Adipocyte (in vitro differentiated cells): ENCODE measurements at regions not wholly inside any gene's neighbourhood (a gene's known extent, or its start where the extent isn't known, plus 50 kb on each side); places are given as distances from the start of the nearest gene placed in this dataset.

ENCODE experiments used
- DNase-seq: peaks from one replicate; pipeline ENCODE4 v3.0.0-alpha.2; 2015; ENCODE audit warnings: low read depth
- H3K27me3 ChIP-seq: replicated peaks from 2 replicates; pipeline ENCODE4 v1.7.0; 2013; ENCODE audit warnings: mild to moderate bottlenecking, low read length, moderate library complexity; ENCODE audit not compliant: control insufficient read depth, insufficient read depth
- H3K36me3 ChIP-seq: 2 replicates; pipeline ENCODE4 v1.7.0; 2013; ENCODE audit warnings: low read length, mild to moderate bottlenecking, moderate library complexity; ENCODE audit not compliant: control insufficient read depth, insufficient read depth, severe bottlenecking
- H3K4me1 ChIP-seq: 2 replicates; pipeline ENCODE4 v1.7.0; 2013; ENCODE audit warnings: mild to moderate bottlenecking, low read length, moderate library complexity; ENCODE audit not compliant: control insufficient read depth, insufficient read depth
- H3K4me3 ChIP-seq: 2 replicates; pipeline ENCODE4 v1.7.0; 2013; ENCODE audit warnings: mild to moderate bottlenecking, low read length, moderate library complexity
- H3K9ac ChIP-seq: 2 replicates; pipeline ENCODE4 v1.7.0; 2013; ENCODE audit warnings: mild to moderate bottlenecking, low read length, moderate library complexity
- H3K9me3 ChIP-seq: 2 replicates; pipeline ENCODE4 v1.7.0; 2013; ENCODE audit warnings: mild to moderate bottlenecking, low read length, moderate library complexity; ENCODE audit not compliant: control insufficient read depth

DNA sequence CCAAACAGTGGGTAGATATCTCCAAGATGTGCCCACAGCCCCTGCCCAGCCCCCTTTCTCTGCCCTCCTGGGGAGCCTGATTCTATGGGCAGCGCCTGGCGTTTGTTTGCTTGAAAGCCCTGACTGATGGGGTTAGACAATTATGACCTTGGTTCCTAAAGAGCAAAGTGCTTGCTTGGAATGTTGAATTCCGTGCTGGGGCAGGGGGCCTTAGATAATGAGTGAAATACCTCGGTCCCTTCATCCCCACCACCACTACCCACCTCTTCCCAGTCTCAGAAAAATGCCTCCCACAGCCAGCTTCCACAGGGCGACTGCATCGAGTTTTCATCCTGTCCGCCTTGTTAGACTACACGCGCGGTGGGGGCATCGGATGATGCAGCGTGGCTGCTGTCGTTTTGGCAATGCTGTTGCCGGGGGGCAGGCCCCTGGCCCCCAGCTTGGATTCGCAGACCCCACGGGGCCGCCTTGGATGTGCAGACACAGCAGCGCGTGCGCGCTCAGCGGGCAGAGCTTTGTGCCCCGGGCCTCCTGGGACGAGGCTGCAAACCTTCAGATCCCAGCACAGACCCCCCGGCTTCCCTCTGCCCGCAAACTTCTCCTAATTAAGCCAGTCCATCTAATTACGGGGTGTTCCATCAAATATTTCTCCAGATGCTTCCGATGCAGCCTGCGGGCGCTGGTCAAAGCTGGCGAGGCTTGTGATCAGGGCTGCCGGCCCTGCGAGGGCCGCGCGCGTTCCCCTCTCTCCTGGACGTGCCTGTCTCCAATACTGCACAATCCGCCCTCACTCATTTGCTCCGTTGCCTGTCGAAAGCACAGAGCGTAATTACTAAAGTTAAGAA lies 86.1 kb downstream of the LINC00237 start:
- peak; percentile 0 for DNase-seq
- peaks cover 37% of the 10 kb centered on the region for H3K27me3 ChIP-seq
- H3K36me3 ChIP-seq = no peaks in the 10 kb centered on the region
- H3K4me3 ChIP-seq = peak overlapping the region; percentile 63
- H3K9me3 ChIP-seq = no peaks in the 10 kb centered on the region
- no peak overlapping the region for H3K9ac ChIP-seq
- peaks cover 14% of the 10 kb centered on the region for H3K4me1 ChIP-seq

DNA sequence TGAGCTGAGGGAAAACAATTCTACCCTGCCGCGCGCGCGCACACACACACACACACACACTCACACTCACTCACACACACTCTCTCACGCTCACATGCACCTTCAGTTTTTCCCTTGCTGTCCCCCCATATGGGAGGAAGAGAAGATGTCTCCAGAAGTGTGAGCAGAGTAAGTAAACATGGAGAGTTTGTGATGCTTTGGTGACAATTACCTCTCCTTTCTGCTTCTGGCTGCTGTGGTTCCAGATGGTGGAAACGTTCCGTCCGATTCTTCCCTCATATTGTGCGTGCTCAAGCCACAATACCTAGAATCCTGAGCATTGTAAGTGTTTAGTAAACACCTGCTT lies 86.7 kb downstream of the LINC00237 start:
- H3K9ac ChIP-seq = no peak overlapping the region
- no peak for DNase-seq
- no peaks in the 10 kb centered on the region for H3K9me3 ChIP-seq
- H3K4me1 ChIP-seq = peaks cover 14% of the 10 kb centered on the region
- H3K27me3 ChIP-seq = peaks cover 37% of the 10 kb centered on the region
- H3K4me3 ChIP-seq = no peak overlapping the region
- H3K36me3 ChIP-seq = no peaks in the 10 kb centered on the region

DNA sequence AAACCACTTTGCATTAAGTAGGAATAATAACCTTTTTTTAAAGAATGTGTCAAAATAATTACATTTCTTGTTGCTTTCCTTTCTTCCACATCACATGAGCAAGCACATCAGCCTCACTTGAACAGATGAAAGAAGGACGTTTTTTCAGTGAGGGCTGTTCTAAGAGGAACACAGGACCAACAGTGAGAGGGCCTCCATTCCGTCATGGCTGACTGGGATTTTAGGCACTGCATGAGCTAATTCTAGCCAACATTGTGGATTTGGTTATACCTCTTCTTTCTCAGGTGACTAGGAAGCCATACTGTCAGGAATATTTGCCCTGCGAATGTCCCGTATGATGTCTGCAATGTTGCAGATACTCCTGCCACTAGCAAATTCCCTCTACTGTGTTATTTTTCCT lies 87.6 kb downstream of the LINC00237 start:
- H3K36me3 ChIP-seq = no peaks in the 10 kb centered on the region
- H3K4me1 ChIP-seq = peaks cover 14% of the 10 kb centered on the region
- peaks cover 37% of the 10 kb centered on the region for H3K27me3 ChIP-seq
- no peak for DNase-seq
- H3K9me3 ChIP-seq = no peaks in the 10 kb centered on the region
- no peak overlapping the region for H3K9ac ChIP-seq
- H3K4me3 ChIP-seq = no peak overlapping the region

DNA sequence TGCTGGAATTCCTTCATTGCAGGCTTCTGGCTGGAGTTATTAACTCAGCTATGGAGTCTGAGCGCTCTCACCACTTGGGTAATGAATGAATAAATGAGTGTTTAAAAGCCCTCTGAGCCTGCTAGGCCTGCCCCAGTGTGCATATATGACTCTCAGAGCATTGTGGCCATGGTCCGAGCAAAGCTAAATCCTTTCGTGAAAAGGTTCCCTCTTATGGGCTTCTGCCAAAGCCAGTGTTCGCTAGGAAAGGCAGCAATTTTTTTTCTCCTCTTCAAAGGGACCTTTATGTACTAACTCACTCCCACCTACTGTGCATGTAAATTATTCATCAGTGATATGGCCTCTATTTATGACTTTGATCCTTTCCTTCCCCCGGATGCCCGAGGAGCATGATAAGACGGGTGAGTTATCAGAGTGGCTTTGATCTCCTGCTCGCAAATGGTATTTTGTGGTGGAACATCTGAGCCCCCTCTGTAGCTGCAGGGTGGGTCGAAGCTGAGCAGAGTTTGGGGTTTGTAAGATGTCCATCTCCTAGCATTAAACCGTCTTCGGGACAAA lies 88.6 kb downstream of the LINC00237 start:
- H3K4me3 ChIP-seq = no peak overlapping the region
- peaks cover 14% of the 10 kb centered on the region for H3K4me1 ChIP-seq
- H3K36me3 ChIP-seq = no peaks in the 10 kb centered on the region
- no peak overlapping the region for H3K9ac ChIP-seq
- peaks cover 41% of the 10 kb centered on the region for H3K27me3 ChIP-seq
- DNase-seq = no peak
- no peaks in the 10 kb centered on the region for H3K9me3 ChIP-seq

DNA sequence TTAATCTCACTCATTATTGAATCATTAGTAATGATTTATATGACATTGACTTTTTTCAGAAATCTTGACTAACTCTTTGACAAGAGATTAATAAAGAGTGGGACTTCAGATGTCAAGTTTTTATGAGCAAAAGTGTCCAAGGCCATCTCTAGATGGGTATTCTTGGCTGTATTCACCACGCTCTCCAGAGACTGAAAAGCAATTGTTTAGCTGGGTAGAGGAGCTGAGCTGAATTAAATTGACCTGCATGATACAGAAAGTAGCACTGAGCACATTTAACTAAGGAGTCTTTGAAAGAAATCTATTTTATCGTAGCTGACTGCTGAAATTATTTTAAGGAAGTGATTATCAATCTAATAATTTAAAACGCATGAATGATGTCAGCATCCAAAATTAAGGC lies 89.4 kb downstream of the LINC00237 start:
- peaks cover 45% of the 10 kb centered on the region for H3K27me3 ChIP-seq
- DNase-seq = no peak
- no peak overlapping the region for H3K4me3 ChIP-seq
- peaks cover 14% of the 10 kb centered on the region for H3K4me1 ChIP-seq
- no peaks in the 10 kb centered on the region for H3K36me3 ChIP-seq
- no peak overlapping the region for H3K9ac ChIP-seq
- H3K9me3 ChIP-seq = no peaks in the 10 kb centered on the region

DNA sequence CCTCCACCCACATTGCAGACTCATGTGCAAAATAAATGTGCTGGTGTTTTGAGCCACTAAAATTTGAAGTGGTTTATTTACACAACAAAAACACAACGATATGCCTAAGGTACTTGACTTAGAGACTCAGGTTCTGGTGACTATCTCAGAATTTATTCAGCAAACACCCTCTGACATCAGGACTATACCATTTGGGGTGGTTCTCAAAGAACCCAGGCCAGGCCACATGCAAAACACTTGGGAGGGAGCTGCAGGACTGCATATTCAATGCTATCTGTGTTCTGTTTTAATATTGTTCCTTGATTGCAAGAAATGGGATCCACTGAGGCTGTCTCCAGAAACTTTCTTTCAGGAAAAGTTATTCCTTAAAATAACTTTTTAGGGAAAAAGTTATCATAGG lies 91.6 kb downstream of the LINC00237 start:
- no peak overlapping the region for H3K9ac ChIP-seq
- no peak overlapping the region for H3K4me3 ChIP-seq
- no peaks in the 10 kb centered on the region for H3K36me3 ChIP-seq
- H3K27me3 ChIP-seq = peaks cover 28% of the 10 kb centered on the region
- H3K4me1 ChIP-seq = no peaks in the 10 kb centered on the region
- DNase-seq = no peak
- no peaks in the 10 kb centered on the region for H3K9me3 ChIP-seq

DNA sequence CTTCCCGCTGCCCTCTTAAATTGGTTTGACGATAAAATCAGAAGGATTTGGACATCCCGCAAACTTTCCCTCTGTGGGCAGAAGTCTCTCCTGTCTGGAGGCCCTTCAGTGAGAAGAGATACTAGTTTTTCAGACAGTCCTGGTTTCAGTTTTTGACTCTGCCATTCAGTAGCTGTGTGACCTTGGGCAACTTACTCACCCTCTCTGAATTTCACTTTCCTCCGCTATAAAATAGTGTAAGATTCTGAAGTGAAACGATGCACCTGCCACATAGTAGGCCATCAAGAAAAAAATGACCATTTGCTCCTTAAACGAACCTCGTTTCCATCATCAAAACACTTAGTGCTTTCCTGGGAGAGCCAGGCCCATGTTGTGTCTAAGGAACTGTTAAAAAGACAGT lies 97.2 kb downstream of the LINC00237 start:
- Histone ChIP-seq H3K27me3 (peaks cover 9% of the 10 kb centered on the region), H3K4me3 (no peak overlapping the region), H3K9me3 (no peaks in the 10 kb centered on the region), H3K36me3 (no peaks in the 10 kb centered on the region), H3K9ac (no peak overlapping the region), H3K4me1 (no peaks in the 10 kb centered on the region)
- DNase-seq = no peak

DNA sequence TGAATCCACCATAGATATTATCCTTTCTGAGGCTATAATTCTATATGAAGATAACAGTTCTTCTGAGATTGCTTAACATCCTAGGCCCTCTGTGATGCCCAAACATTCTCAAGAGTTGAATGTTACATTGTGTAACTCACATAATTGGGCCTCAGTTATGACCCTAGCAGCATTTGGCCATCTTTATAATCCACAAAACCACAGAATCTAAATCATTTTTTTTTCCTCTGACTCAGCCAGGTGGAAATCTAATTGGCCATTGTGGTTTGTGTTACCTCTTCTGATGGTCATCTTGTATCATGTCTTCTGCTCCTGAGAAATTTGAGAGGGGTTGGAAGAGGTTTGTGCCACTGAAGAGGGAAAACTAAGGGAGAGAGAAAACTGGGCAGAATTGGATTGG lies 99.5 kb downstream of the LINC00237 start:
- DNase-seq = no peak
- Histone ChIP-seq H3K9me3 (no peaks in the 10 kb centered on the region), H3K27me3 (no peaks in the 10 kb centered on the region), H3K9ac (no peak overlapping the region), H3K36me3 (no peaks in the 10 kb centered on the region), H3K4me1 (no peaks in the 10 kb centered on the region), H3K4me3 (no peak overlapping the region)

DNA sequence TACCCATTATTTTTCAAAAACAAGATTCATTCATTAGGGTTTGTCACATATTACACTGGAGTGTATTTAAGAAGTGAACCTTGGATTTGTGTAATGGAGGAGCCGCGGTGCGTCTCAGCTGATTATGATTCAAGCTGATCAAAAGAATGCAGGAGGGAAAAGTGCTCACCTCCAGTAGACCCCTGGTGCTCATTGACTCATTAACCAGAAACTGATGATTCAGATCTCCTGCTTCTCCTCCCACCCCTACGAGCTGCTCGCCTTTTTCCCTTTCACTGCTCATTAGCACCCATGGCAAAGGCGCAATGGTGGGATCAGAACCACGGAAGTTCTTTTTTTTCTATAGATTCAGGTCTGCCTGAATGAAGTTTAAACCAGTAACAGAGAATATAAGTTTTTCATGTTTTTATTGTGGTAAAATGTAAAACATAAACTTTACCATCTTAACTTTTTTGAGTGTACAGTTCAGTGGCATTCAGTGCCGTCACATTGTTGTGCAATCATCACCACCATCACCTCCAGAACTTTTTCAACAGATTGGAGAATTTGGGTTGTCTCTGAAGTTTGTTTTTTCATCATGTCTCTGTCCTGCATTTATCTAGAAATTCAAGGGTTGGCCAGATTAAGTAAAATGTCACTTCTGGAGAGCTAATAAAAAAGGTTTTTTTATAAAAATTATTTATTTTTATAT lies 101.6 kb downstream of the LINC00237 start:
- Histone ChIP-seq H3K27me3 (no peaks in the 10 kb centered on the region), H3K4me3 (no peak overlapping the region), H3K4me1 (no peaks in the 10 kb centered on the region), H3K36me3 (no peaks in the 10 kb centered on the region), H3K9ac (no peak overlapping the region), H3K9me3 (no peaks in the 10 kb centered on the region)
- no peak for DNase-seq

DNA sequence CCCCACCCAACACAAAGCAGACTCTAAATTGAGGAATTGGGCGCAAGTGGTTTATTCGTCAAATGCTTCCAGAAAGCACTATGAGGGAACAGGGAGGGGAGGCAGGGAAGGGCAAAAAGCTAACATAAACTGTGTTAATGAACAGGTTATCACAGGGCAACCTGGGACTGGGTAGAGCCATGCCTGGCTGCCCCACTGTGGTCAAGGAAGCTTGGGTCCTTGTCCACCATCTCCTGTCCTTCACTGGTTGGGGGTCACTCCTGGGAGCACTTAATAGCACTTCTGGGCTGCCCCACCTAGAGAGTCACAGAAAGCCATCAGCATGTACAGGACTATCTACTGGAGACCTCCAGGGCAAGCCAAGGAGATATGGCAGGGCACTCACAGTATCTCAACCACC lies 102.3 kb downstream of the LINC00237 start:
- H3K9ac ChIP-seq = no peak overlapping the region
- no peaks in the 10 kb centered on the region for H3K36me3 ChIP-seq
- no peaks in the 10 kb centered on the region for H3K4me1 ChIP-seq
- no peak for DNase-seq
- no peak overlapping the region for H3K4me3 ChIP-seq
- no peaks in the 10 kb centered on the region for H3K9me3 ChIP-seq
- no peaks in the 10 kb centered on the region for H3K27me3 ChIP-seq

DNA sequence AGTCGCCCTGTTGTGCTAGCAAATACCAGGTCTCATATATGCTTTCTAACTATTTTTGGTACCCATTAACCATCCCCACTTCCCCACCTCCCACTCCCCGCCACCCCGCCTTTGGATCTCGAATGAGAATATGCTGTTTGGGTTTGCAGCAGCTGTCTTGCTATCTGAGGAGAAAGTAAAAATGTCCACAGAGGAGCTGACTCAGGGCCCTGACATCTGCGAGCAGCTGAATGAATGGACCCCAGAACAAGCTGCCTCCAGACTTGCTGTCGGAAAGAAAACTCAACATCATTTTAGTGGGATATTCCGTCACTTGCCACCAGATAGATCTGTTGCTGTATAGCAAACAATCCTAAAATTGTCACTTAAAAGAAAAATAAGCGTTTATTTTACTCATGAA lies 103.7 kb downstream of the LINC00237 start:
- no peaks in the 10 kb centered on the region for H3K9me3 ChIP-seq
- no peaks in the 10 kb centered on the region for H3K36me3 ChIP-seq
- H3K4me1 ChIP-seq = no peaks in the 10 kb centered on the region
- no peak for DNase-seq
- no peak overlapping the region for H3K4me3 ChIP-seq
- no peaks in the 10 kb centered on the region for H3K27me3 ChIP-seq
- no peak overlapping the region for H3K9ac ChIP-seq
